AG09309 (cell line): ENCODE measurements at regions not wholly inside any gene's neighbourhood (a gene's known extent, or its start where the extent isn't known, plus 50 kb on each side); places are given as distances from the start of the nearest gene placed in this dataset.

Experiments used
- DNase-seq: peaks from one replicate; pipeline ENCODE4 v3.0.0-alpha.2; 2010; ENCODE audit warnings: low read depth
- H3K4me3 ChIP-seq: 2 replicates; pipeline ENCODE4 v1.5.1; 2011; ENCODE audit warnings: mild to moderate bottlenecking, low read depth, low read length, moderate library complexity; ENCODE audit not compliant: control insufficient read depth
- TF ChIP-seq, protein P1 (sequence below): IDR thresholded peaks from 2 replicates; pipeline ENCODE4 v1.5.1; 2011; ENCODE audit warnings: mild to moderate bottlenecking, low read depth, low read length, inconsistent platforms; ENCODE audit not compliant: insufficient read depth, control insufficient read depth; ENCODE audit errors: missing control alignments

DNA sequence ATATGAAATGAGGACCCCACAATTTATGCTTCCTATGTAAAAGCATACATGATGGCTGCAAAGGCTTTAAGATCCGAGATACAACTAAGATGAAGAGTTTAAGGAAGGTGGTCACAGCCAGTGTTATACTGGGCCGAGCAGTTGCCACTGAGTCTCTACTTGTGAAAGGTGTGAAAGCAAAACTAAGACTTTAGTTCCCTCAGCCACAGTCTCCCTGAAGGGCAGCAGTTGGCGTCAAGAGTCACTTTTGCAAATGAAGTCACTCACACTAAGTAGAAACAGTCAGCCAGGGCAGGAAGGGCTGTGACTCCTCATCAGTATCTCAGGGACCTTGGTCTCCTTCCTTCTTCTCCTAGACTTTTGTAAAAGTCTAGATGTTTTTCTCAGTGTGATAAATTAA lies 191.6 kb upstream of the MCHR2 start:
- no peak for DNase-seq
- H3K4me3 ChIP-seq = no peak overlapping the region
- TF ChIP-seq, protein P1, sequence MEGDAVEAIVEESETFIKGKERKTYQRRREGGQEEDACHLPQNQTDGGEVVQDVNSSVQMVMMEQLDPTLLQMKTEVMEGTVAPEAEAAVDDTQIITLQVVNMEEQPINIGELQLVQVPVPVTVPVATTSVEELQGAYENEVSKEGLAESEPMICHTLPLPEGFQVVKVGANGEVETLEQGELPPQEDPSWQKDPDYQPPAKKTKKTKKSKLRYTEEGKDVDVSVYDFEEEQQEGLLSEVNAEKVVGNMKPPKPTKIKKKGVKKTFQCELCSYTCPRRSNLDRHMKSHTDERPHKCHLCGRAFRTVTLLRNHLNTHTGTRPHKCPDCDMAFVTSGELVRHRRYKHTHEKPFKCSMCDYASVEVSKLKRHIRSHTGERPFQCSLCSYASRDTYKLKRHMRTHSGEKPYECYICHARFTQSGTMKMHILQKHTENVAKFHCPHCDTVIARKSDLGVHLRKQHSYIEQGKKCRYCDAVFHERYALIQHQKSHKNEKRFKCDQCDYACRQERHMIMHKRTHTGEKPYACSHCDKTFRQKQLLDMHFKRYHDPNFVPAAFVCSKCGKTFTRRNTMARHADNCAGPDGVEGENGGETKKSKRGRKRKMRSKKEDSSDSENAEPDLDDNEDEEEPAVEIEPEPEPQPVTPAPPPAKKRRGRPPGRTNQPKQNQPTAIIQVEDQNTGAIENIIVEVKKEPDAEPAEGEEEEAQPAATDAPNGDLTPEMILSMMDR = no peak

DNA sequence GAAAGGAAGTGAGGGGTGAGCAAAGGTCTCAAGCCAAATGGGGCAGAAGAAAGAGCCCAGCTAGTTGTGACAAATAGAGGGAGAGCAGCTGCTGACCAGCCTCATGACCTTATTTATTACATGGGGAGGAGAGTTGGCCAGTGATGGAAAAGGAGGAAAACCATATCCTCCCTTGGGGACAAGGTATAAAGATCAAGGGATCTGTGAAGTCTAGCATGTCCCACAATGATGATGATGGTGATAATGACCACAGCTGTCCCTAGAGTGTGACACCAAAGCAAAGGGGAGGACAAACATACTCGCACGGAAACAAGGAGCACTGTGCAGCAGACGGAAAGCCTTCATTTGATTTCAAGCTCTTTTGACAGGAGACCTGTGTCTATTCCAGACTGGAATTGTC lies 190.4 kb upstream of the MCHR2 start:
- H3K4me3 ChIP-seq = no peak overlapping the region
- DNase-seq = no peak
- TF ChIP-seq, protein P1 = no peak

DNA sequence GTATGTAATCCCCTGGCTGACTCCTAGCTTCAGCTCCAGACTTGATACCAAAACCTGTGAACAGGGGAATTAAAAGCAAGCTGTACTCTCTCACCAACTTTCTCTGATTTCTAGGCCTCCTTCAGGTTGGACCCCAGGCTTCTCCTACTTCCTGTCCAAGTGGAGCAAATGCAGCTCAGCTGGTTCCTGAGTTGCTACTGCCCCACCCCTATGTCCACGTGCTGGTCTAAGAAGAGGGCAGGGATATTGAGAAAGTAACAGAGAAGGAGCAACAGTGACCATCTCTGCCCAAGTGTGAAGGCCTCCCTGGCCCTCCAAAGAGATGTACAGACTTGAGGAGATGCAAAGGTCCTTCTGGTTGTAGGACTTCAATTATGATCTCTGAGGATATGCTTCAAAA lies 188.3 kb upstream of the MCHR2 start:
- TF ChIP-seq, protein P1 = no peak
- no peak overlapping the region for H3K4me3 ChIP-seq
- DNase-seq = no peak

DNA sequence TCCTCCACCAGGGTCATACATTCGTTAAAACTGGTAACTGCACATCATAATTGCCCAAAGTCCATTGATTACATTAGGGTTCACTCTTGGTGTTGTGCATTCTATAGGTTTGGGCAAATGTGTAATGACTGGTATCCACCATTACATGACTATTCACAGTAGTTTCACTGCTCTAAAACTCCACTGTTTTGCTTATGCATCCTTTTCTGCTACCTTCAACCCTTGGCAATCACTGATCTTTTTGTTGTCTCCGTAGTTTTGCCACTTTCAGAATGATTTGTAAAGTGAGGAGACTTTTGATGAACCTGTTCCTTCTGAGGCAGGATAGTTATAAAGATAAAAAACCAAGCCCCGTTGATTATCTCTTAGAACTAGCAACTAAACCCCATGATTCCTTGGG lies 187.3 kb upstream of the MCHR2 start:
- no peak overlapping the region for H3K4me3 ChIP-seq
- TF ChIP-seq, protein P1 = no peak
- DNase-seq = no peak

DNA sequence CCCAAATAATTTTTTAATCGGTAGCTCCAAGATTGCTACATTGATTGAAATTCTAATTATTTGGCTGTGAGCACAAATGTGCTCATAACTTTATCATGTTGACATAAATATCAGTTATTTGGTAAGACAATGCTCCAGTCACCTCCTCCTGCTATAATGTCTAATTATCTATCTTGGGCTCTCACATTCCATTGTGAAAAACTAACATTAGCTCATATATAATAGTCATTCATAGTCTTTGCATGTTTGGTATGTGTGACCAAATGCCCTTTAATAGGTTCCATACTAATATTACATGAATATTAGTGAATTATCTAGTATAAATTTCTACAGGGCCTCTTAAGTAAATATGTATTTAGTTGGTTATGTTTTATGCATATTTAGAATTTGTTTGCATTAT lies 185.6 kb upstream of the MCHR2 start:
- TF ChIP-seq, protein P1 = no peak
- DNase-seq = no peak
- H3K4me3 ChIP-seq = no peak overlapping the region

DNA sequence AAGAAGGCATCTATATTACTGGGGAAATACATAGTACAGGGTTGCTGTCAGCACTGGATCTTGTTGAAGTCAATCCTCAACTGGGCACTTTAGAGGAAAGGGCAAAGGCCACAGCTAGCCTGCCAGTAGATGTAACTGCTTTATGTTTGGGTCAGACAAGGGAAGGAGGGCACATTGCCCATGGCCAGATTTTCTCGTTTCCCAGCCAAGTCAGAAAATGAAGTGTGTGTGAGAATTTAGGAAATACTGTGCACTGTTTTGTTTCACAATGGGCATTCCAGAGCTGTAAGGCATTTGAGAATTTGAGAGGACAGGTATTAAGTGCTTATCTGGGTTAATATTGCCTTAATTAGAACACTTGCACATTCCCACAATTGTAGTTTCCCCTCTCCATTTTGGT lies 183.9 kb upstream of the MCHR2 start:
- TF ChIP-seq, protein P1 = no peak
- no peak for DNase-seq
- H3K4me3 ChIP-seq = no peak overlapping the region
